ENCODE measurements at regions not wholly inside any gene's neighbourhood (a gene's known extent, or its start where the extent isn't known, plus 50 kb on each side); places are given as distances from the start of the nearest gene placed in this dataset.

- no peak for TF ChIP-seq HDGF (IDR thresholded peaks at IDR 0.05; ENCODE audit: borderline replicate concordance)
- no peak for TF ChIP-seq ZNF384 (IDR thresholded peaks at IDR 0.05)
- no peak for TF ChIP-seq ELF4 (IDR thresholded peaks at IDR 0.05)
- TF ChIP-seq SP1 (IDR thresholded peaks at IDR 0.05): no peak
- TF ChIP-seq ARNT (IDR thresholded peaks at IDR 0.05): no peak
- no peak for TF ChIP-seq BHLHE40 (IDR thresholded peaks at IDR 0.05; ENCODE audit: borderline replicate concordance)
These were observed 227.2 kb downstream of the SLC6A15 start for GRCh38 chr12:84685379-84685778.
